Hepatocyte (in vitro differentiated cells): ENCODE measurements at regions not wholly inside any gene's neighbourhood (a gene's known extent, or its start where the extent isn't known, plus 50 kb on each side); places are given as distances from the start of the nearest gene placed in this dataset.

ENCODE experiments used
- DNase-seq: peaks from one replicate; pipeline ENCODE4 v3.0.0-alpha.2; 2016; ENCODE audit warnings: low spot score
- H2AFZ ChIP-seq: fragments of 200-600 bp; sonication (generic); 2 replicates; pipeline ENCODE4 v1.6.0; 2016; ENCODE audit warnings: antibody characterized with exemption, mild to moderate bottlenecking
- H3K27ac ChIP-seq: fragments of 200-600 bp; sonication (generic); 2 replicates; pipeline ENCODE4 v1.5.1; 2016; ENCODE audit warnings: mild to moderate bottlenecking
- H3K27me3 ChIP-seq: fragments of 200-600 bp; sonication (generic); 2 replicates; pipeline ENCODE4 v1.6.1; 2016
- H3K36me3 ChIP-seq: fragments of 200-600 bp; sonication (generic); replicated peaks from 2 replicates; pipeline ENCODE4 v1.5.1; 2016; ENCODE audit warnings: low read depth; ENCODE audit not compliant: insufficient read depth
- H3K4me1 ChIP-seq: fragments of 200-600 bp; sonication (generic); 2 replicates; pipeline ENCODE4 v1.5.1; 2016; ENCODE audit warnings: mild to moderate bottlenecking, moderate library complexity; ENCODE audit not compliant: insufficient read depth
- H3K4me2 ChIP-seq: fragments of 200-600 bp; sonication (generic); 2 replicates; pipeline ENCODE4 v1.6.0; 2016
- H3K4me3 ChIP-seq: fragments of 200-600 bp; sonication (generic); 2 replicates; pipeline ENCODE4 v1.5.1; 2016; ENCODE audit warnings: mild to moderate bottlenecking
- H3K79me2 ChIP-seq: fragments of 200-600 bp; sonication (generic); 2 replicates; pipeline ENCODE4 v1.6.0; 2017; ENCODE audit warnings: mild to moderate bottlenecking
- H3K9me2 ChIP-seq: fragments of 200-600 bp; sonication (generic); replicated peaks from 2 replicates; pipeline ENCODE4 v1.6.0; 2017; ENCODE audit warnings: mild to moderate bottlenecking; ENCODE audit not compliant: insufficient read depth
- H3K9me3 ChIP-seq: fragments of 200-600 bp; sonication (generic); 2 replicates; pipeline ENCODE4 v1.5.1; 2016; ENCODE audit warnings: low read depth, mild to moderate bottlenecking
- H4K20me1 ChIP-seq: fragments of 200-600 bp; sonication (generic); 2 replicates; pipeline ENCODE4 v1.6.0; 2016; ENCODE audit warnings: mild to moderate bottlenecking; ENCODE audit not compliant: insufficient read depth, poor library complexity, severe bottlenecking
- EZH2 ChIP-seq: fragments of 200-600 bp; sonication (generic); IDR thresholded peaks from 2 replicates; pipeline ENCODE4 v1.6.1; 2016; ENCODE audit warnings: antibody characterized with exemption, mild to moderate bottlenecking, borderline replicate concordance
- EZH2phosphoT487 ChIP-seq: fragments of 200-600 bp; sonication (generic); IDR thresholded peaks from one replicate; pipeline ENCODE4 v1.6.1; 2018; ENCODE audit warnings: antibody characterized with exemption, mild to moderate bottlenecking, low read depth, moderate library complexity; ENCODE audit not compliant: unreplicated experiment, severe bottlenecking
- WGBS: methylation state at CpG from one replicate; pipeline ENCODE4 v1.1.6; 2016; ENCODE audit warnings: low lambda C conversion rate; ENCODE audit errors: missing lambda C conversion rate; 5-methylcytosine and 5-hydroxymethylcytosine counted together
- TF ChIP-seq, protein P1 (sequence below): fragments of 200-600 bp; sonication (generic); IDR thresholded peaks from 2 replicates; pipeline ENCODE4 v1.5.1; 2016; ENCODE audit warnings: antibody characterized with exemption, mild to moderate bottlenecking; ENCODE audit not compliant: poor library complexity

DNA sequence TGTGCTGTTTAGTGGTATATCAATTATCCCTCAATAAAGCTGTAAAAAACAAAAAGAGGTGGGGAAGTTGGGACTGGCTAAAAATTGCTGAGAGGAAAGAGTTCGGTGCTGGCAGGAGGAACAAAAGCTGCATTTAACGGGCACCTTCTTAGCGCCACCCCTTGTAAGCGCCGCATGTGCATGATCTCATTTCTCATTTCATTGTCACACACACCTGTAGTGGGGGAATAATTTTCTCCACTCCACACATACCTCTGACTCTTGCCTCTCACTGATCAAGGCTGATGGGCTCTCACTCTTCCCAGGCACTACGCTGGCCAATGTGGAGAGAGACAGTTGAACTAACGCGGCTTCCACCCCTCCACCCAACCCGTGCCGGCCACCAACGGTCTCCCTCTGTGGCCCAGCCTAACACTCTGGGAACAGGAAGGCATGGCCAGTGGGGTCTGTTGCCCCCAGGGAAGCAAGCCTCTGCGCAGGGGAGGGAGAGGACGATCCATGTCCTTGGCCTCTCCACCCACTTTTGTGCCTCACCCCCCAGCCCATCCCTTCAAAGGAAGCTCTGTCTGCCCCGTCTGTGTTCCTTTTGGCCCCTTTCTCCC lies 186.7 kb upstream of the SYT13 start:
- no peaks in the 10 kb centered on the region for H4K20me1 ChIP-seq
- no peaks in the 10 kb centered on the region for H3K79me2 ChIP-seq
- no peak overlapping the region for H2AFZ ChIP-seq
- H3K27ac ChIP-seq: no peak overlapping the region
- 89% methylated on average over 14 of the region's 14 CpGs for WGBS
- H3K9me2 ChIP-seq: no peaks in the 10 kb centered on the region
- H3K36me3 ChIP-seq: no peaks in the 10 kb centered on the region
- TF ChIP-seq EZH2 (no peak), EZH2phosphoT487 (no peak)
- TF ChIP-seq, protein P1, sequence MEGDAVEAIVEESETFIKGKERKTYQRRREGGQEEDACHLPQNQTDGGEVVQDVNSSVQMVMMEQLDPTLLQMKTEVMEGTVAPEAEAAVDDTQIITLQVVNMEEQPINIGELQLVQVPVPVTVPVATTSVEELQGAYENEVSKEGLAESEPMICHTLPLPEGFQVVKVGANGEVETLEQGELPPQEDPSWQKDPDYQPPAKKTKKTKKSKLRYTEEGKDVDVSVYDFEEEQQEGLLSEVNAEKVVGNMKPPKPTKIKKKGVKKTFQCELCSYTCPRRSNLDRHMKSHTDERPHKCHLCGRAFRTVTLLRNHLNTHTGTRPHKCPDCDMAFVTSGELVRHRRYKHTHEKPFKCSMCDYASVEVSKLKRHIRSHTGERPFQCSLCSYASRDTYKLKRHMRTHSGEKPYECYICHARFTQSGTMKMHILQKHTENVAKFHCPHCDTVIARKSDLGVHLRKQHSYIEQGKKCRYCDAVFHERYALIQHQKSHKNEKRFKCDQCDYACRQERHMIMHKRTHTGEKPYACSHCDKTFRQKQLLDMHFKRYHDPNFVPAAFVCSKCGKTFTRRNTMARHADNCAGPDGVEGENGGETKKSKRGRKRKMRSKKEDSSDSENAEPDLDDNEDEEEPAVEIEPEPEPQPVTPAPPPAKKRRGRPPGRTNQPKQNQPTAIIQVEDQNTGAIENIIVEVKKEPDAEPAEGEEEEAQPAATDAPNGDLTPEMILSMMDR: no peak
- no peaks in the 10 kb centered on the region for H3K9me3 ChIP-seq
- no peak for DNase-seq
- no peak overlapping the region for H3K4me3 ChIP-seq
- H3K4me2 ChIP-seq: no peak overlapping the region
- H3K4me1 ChIP-seq: no peaks in the 10 kb centered on the region
- no peaks in the 10 kb centered on the region for H3K27me3 ChIP-seq

GRCh38 chr11:45471266-45471665 lies 185.1 kb upstream of the SYT13 start:
- no peaks in the 10 kb centered on the region for H3K9me2 ChIP-seq
- H3K9me3 ChIP-seq: no peaks in the 10 kb centered on the region
- H3K4me3 ChIP-seq: no peak overlapping the region
- H3K27me3 ChIP-seq: no peaks in the 10 kb centered on the region
- TF ChIP-seq, protein P1: no peak
- TF ChIP-seq EZH2 (no peak), EZH2phosphoT487 (no peak)
- no peaks in the 10 kb centered on the region for H3K36me3 ChIP-seq
- WGBS: 92% methylated on average over 4 of the region's 4 CpGs
- no peaks in the 10 kb centered on the region for H4K20me1 ChIP-seq
- no peak overlapping the region for H2AFZ ChIP-seq
- H3K4me1 ChIP-seq: no peaks in the 10 kb centered on the region
- DNase-seq: no peak
- no peak overlapping the region for H3K27ac ChIP-seq
- H3K79me2 ChIP-seq: no peaks in the 10 kb centered on the region
- H3K4me2 ChIP-seq: no peak overlapping the region

DNA sequence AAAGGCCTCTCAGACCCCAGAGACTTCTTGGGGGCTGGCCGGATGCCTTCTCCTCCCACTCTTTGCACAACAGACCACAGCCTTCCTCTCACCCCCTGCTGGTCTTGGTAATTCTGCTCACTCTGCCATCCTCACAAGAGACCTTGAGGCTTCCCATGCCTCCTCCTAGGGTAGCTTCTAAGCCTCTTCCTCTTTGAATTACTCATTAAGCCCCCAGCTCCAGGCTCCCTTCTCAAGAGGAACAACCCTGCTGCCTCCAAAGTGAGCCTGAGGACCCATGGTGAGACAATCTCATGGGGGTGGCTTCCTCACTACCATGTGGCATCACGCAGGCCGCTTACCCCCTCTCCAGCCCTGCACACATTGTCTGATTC lies 184.6 kb upstream of the SYT13 start:
- no peaks in the 10 kb centered on the region for H3K27me3 ChIP-seq

More for the DNA sequence above, 184.6 kb upstream of the SYT13 start:
- Histone ChIP-seq H4K20me1 (no peaks in the 10 kb centered on the region), H3K27ac (no peak overlapping the region), H3K4me3 (no peak overlapping the region), H3K9me2 (no peaks in the 10 kb centered on the region), H3K4me2 (no peak overlapping the region), H2AFZ (no peak overlapping the region), H3K79me2 (no peaks in the 10 kb centered on the region), H3K36me3 (no peaks in the 10 kb centered on the region), H3K4me1 (no peaks in the 10 kb centered on the region), H3K9me3 (no peaks in the 10 kb centered on the region)
- WGBS: 94% methylated on average over 3 of the region's 3 CpGs
- DNase-seq: no peak
- TF ChIP-seq EZH2phosphoT487 (no peak), EZH2 (no peak)
- TF ChIP-seq, protein P1: no peak
